ENCODE measurements at regions not wholly inside any gene's neighbourhood (a gene's known extent, or its start where the extent isn't known, plus 50 kb on each side); places are given as distances from the start of the nearest gene placed in this dataset.

- Histone ChIP-seq H2BK20ac (ENCODE audit: low read depth, low read length, poor library complexity, severe bottlenecking) (no peak overlapping the region), H2AFZ (ENCODE audit: low read length) (no peak overlapping the region), H2BK12ac (ENCODE audit: insufficient read length, low read depth, low read length) (no peak overlapping the region), H3K9me3 (ENCODE audit: control insufficient read depth, low read depth, low read length) (no peaks in the 10 kb centered on the region), H3K27me3 (ENCODE audit: insufficient read depth, low read length) (no peaks in the 10 kb centered on the region), H4K20me1 (ENCODE audit: control insufficient read depth, insufficient read depth, insufficient read length) (no peaks in the 10 kb centered on the region), H3K9ac (ENCODE audit: extremely low read depth, insufficient read length, low read length) (no peak overlapping the region), H3K4ac (ENCODE audit: low read depth, low read length) (no peak overlapping the region), H4K5ac (ENCODE audit: insufficient read length, low read depth, low read length) (no peak overlapping the region), H4K91ac (ENCODE audit: insufficient read length, low read depth, low read length) (no peak overlapping the region), H3K18ac (ENCODE audit: insufficient read length, low read depth, low read length) (no peak overlapping the region), H2BK5ac (ENCODE audit: insufficient read length, low read length) (no peak overlapping the region), H3K79me1 (ENCODE audit: insufficient read depth, low read depth, low read length, poor library complexity, severe bottlenecking) (no peaks in the 10 kb centered on the region), H3K4me2 (ENCODE audit: insufficient read depth, insufficient read length, low read length) (no peak overlapping the region), H3K23ac (ENCODE audit: insufficient read length, low read depth, low read length) (no peak overlapping the region), H2BK120ac (ENCODE audit: low read depth, low read length, poor library complexity, severe bottlenecking) (no peak overlapping the region), H2BK15ac (ENCODE audit: low read depth, low read length) (no peak overlapping the region), H3K79me2 (ENCODE audit: insufficient read depth, low read length) (no peaks in the 10 kb centered on the region), H3K4me1 (ENCODE audit: insufficient read depth, low read length) (no peaks in the 10 kb centered on the region), H4K8ac (replicated peaks; ENCODE audit: insufficient read length, low read depth, low read length) (no peak overlapping the region), H3T11ph (ENCODE audit: low read length) (no peak overlapping the region), H3K23me2 (ENCODE audit: insufficient read length, low read depth, low read length, poor library complexity, severe bottlenecking) (no peaks in the 10 kb centered on the region), H3K27ac (ENCODE audit: insufficient read length, low read depth, low read length) (no peak overlapping the region), H3K56ac (ENCODE audit: insufficient read length, low read depth, low read length) (no peak overlapping the region), H3K14ac (ENCODE audit: insufficient read depth, low read length) (no peak overlapping the region), H2AK5ac (ENCODE audit: insufficient read length, low read length) (no peak overlapping the region)
- peaks cover 4% of the 10 kb centered on the region; the same call in 1 of the 2 replicates for H3K27me3 Mint-ChIP-seq (ENCODE audit: low read depth)
- H3K4me1 Mint-ChIP-seq, result no peaks in the 10 kb centered on the region
- H3K9me3 Mint-ChIP-seq, result peaks cover 11 to 26% of the 10 kb centered on the region in 2 experiments; a peak in 4 of 5 replicates
- no peaks in the 10 kb centered on the region for H3K36me3 Mint-ChIP-seq (ENCODE audit: insufficient read depth in 1 of 3, low read depth in 3 of 3)
- H3K4me3 Mint-ChIP-seq, result no peak overlapping the region
- no peak for DNase-seq
- TF ChIP-seq, protein P1, sequence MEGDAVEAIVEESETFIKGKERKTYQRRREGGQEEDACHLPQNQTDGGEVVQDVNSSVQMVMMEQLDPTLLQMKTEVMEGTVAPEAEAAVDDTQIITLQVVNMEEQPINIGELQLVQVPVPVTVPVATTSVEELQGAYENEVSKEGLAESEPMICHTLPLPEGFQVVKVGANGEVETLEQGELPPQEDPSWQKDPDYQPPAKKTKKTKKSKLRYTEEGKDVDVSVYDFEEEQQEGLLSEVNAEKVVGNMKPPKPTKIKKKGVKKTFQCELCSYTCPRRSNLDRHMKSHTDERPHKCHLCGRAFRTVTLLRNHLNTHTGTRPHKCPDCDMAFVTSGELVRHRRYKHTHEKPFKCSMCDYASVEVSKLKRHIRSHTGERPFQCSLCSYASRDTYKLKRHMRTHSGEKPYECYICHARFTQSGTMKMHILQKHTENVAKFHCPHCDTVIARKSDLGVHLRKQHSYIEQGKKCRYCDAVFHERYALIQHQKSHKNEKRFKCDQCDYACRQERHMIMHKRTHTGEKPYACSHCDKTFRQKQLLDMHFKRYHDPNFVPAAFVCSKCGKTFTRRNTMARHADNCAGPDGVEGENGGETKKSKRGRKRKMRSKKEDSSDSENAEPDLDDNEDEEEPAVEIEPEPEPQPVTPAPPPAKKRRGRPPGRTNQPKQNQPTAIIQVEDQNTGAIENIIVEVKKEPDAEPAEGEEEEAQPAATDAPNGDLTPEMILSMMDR (conservative IDR thresholded peaks at IDR 0.05), result no peak
- no peak overlapping the region for H3K27ac Mint-ChIP-seq
Measured at GRCh38 chr7:55642266-55642665, 70.0 kb upstream of the VOPP1 start.
